Ishikawa (cell line): ENCODE measurements at regions not wholly inside any gene's neighbourhood (a gene's known extent, or its start where the extent isn't known, plus 50 kb on each side); places are given as distances from the start of the nearest gene placed in this dataset.

Experiments
- EP300 ChIP-seq: IDR thresholded peaks from 2 replicates; pipeline ENCODE4 v1.6.1; 2012; ENCODE audit warnings: borderline replicate concordance
- FOXM1 ChIP-seq: IDR thresholded peaks from 2 replicates; pipeline ENCODE4 v1.6.1; 2012; ENCODE audit warnings: low read depth, borderline replicate concordance
- ZBTB7A ChIP-seq: IDR thresholded peaks from 2 replicates; pipeline ENCODE4 v1.6.1; 2012; ENCODE audit warnings: low read depth
- TF ChIP-seq, protein P1 (sequence below): IDR thresholded peaks from 2 replicates; pipeline ENCODE4 v1.6.1; 2012; ENCODE audit warnings: low read depth, mild to moderate bottlenecking

DNA sequence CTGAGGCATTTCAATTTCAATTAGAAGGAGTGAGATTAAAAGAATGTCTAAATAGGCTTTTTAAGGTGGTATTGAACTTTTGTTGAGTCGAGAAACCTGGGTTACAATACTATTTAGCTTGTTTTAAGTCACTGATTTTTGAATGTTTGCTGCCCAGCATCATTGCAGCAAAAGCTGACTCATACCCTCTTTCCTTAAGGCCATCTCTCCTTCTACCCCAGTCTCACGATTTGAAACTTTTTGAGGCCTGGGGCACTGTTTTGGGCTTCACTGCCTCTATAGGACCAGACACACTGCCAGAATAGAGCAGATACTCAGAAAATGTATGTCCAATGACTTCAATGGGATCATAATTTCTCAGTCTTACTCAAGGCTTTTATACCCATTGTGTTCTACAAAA is 319.6 kb upstream of the TGFBR2 start:
- TF ChIP-seq EP300 (no peak), FOXM1 (no peak), ZBTB7A (no peak)
- TF ChIP-seq, protein P1, sequence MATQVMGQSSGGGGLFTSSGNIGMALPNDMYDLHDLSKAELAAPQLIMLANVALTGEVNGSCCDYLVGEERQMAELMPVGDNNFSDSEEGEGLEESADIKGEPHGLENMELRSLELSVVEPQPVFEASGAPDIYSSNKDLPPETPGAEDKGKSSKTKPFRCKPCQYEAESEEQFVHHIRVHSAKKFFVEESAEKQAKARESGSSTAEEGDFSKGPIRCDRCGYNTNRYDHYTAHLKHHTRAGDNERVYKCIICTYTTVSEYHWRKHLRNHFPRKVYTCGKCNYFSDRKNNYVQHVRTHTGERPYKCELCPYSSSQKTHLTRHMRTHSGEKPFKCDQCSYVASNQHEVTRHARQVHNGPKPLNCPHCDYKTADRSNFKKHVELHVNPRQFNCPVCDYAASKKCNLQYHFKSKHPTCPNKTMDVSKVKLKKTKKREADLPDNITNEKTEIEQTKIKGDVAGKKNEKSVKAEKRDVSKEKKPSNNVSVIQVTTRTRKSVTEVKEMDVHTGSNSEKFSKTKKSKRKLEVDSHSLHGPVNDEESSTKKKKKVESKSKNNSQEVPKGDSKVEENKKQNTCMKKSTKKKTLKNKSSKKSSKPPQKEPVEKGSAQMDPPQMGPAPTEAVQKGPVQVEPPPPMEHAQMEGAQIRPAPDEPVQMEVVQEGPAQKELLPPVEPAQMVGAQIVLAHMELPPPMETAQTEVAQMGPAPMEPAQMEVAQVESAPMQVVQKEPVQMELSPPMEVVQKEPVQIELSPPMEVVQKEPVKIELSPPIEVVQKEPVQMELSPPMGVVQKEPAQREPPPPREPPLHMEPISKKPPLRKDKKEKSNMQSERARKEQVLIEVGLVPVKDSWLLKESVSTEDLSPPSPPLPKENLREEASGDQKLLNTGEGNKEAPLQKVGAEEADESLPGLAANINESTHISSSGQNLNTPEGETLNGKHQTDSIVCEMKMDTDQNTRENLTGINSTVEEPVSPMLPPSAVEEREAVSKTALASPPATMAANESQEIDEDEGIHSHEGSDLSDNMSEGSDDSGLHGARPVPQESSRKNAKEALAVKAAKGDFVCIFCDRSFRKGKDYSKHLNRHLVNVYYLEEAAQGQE = no peak
